ENCODE measurements at regions not wholly inside any gene's neighbourhood (a gene's known extent, or its start where the extent isn't known, plus 50 kb on each side); places are given as distances from the start of the nearest gene placed in this dataset.

- TF ChIP-seq POLR2AphosphoS5 (IDR thresholded peaks at IDR 0.05; ENCODE audit: borderline replicate concordance, low read depth, low read length) (no peak), EZH2 (IDR thresholded peaks at IDR 0.05) (no peak), FOXP2 (optimal IDR thresholded peaks at IDR 0.05; ENCODE audit: control extremely low read depth, extremely low read length, insufficient read depth) (no peak)
Observed at GRCh38 chr12:93055221-93055620, 126.1 kb upstream of the EEA1 start.
